ENCODE measurements at regions not wholly inside any gene's neighbourhood (a gene's known extent, or its start where the extent isn't known, plus 50 kb on each side); places are given as distances from the start of the nearest gene placed in this dataset.

DNA sequence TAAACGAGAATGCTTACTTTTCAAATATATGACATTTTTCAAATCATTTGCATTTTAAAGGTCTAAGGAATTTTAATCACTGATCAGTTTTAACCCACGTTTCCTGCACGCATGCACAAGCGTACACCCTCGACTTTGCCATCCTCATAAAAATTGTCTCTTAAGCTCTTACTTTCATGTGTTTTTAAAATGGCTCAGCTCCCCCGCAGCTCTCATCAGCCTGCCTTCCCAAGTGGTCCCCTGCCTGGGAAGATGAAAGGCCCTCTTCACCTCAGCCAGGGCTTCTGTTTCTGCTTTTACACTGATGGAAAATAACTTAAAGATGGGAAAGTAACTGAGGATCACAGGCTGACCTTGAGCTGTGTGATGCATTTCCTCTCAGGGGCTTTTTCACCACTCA lies 131.6 kb upstream of the LSM8 start:
- TF ChIP-seq ZNF274 (IDR thresholded peaks at IDR 0.05; ENCODE audit: low read depth, low read length) (no peak), YY1 (IDR thresholded peaks at IDR 0.05; ENCODE audit: insufficient read depth, insufficient read length) (no peak)
